DND-41 (cell line): ENCODE measurements at regions not wholly inside any gene's neighbourhood (a gene's known extent, or its start where the extent isn't known, plus 50 kb on each side); places are given as distances from the start of the nearest gene placed in this dataset.

ENCODE experiments used
- EZH2 ChIP-seq: IDR thresholded peaks from 3 replicates; pipeline ENCODE4 v1.6.1; 2012; ENCODE audit warnings: borderline replicate concordance, low read depth, mild to moderate bottlenecking, moderate library complexity, low read length, inconsistent platforms; ENCODE audit not compliant: severe bottlenecking
- TF ChIP-seq, protein P1 (sequence below): IDR thresholded peaks from 2 replicates; pipeline ENCODE4 v1.5.1; 2012; ENCODE audit warnings: borderline replicate concordance, low read length, moderate library complexity, mild to moderate bottlenecking; ENCODE audit not compliant: poor library complexity, severe bottlenecking; ENCODE audit errors: extremely low read depth

DNA sequence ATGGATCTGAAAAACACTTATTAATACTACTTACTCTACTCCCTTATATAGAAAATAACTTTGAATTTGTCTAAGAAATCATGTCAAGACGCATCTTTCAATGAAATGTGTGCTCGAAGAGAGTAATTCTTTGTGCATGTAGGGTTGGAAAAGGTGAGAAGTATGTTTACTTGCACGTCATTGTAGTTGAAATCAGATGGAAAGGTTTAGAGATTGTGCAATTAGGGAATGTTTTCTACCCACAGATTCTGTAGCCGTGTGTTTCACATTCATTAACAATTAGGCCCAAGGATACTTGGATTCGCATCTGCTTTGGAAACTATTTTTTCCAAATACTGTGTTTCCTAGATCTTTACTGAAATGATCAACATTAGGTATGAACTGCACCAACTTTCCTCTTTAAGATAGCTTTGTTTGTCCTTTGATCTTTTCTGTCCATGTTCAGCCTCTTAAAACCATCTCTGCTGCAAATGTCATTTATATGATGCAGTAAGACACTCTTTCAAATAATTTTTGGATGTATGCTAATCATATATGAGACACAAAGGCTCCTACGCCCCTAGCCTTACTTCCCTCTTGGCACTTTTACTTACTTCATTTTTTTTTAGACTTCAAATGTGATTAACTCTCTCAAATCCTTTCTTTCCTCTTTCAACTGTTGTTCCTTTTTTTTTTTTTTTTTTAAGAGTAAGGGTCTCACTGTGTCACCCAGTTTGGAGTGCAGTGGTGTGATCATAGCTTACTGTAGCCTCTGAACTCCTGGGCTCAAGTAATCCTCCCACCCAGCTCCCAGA is 58.0 kb upstream of the PSMA6 start:
- TF ChIP-seq EZH2, result no peak
- TF ChIP-seq, protein P1, sequence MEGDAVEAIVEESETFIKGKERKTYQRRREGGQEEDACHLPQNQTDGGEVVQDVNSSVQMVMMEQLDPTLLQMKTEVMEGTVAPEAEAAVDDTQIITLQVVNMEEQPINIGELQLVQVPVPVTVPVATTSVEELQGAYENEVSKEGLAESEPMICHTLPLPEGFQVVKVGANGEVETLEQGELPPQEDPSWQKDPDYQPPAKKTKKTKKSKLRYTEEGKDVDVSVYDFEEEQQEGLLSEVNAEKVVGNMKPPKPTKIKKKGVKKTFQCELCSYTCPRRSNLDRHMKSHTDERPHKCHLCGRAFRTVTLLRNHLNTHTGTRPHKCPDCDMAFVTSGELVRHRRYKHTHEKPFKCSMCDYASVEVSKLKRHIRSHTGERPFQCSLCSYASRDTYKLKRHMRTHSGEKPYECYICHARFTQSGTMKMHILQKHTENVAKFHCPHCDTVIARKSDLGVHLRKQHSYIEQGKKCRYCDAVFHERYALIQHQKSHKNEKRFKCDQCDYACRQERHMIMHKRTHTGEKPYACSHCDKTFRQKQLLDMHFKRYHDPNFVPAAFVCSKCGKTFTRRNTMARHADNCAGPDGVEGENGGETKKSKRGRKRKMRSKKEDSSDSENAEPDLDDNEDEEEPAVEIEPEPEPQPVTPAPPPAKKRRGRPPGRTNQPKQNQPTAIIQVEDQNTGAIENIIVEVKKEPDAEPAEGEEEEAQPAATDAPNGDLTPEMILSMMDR, result no peak
